Peyer's patch (tissue), 4 donors: ENCODE measurements at regions not wholly inside any gene's neighbourhood (a gene's known extent, or its start where the extent isn't known, plus 50 kb on each side); places are given as distances from the start of the nearest gene placed in this dataset.

Experiments
- CTCF ChIP-seq, 6 experiments: fragments of 450-650 bp in 4 of 6; fragments of 200-600 bp in 2 of 6; sonication (generic) in 1 of 6; IDR thresholded peaks; one replicate each; pipeline ENCODE4 v1.5.1; 2017 to 2019; ENCODE audit warnings: antibody characterized with exemption in 6 of 6, mild to moderate bottlenecking in 3 of 6, moderate library complexity in 1 of 6
- POLR2A ChIP-seq, 2 donors: fragments of 450-650 bp; IDR thresholded peaks; one replicate each; pipeline ENCODE4 v1.5.1; 2017; ENCODE audit warnings: antibody characterized with exemption in 2 of 2, mild to moderate bottlenecking in 2 of 2, moderate library complexity in 2 of 2

- TF ChIP-seq CTCF (IDR thresholded peaks at IDR 0.05): no peak
- no peak for TF ChIP-seq POLR2A (IDR thresholded peaks at IDR 0.05)
These were observed 291.2 kb upstream of the TMTC1 start for GRCh38 chr12:30074916-30075315.
